HL-60 (cell line): ENCODE measurements at regions not wholly inside any gene's neighbourhood (a gene's known extent, or its start where the extent isn't known, plus 50 kb on each side); places are given as distances from the start of the nearest gene placed in this dataset.

Experiments used
- DNase-seq, 2 experiments: peaks; one replicate each; pipeline ENCODE4 v3.0.0-alpha.2; 2010 to 2020; ENCODE audit warnings: low read depth in 1 of 2, low spot score in 1 of 2
- H3K27ac ChIP-seq: fragments of 250-450 bp; sonication (Bioruptor Pico); replicated peaks from 2 replicates; pipeline ENCODE4 v1.5.1; 2020; ENCODE audit warnings: mild to moderate bottlenecking, moderate library complexity
- H3K27me3 ChIP-seq: fragments of 250-450 bp; sonication (Bioruptor Pico); 2 replicates; pipeline ENCODE4 v1.5.1; 2021; ENCODE audit warnings: mild to moderate bottlenecking, moderate library complexity; ENCODE audit not compliant: insufficient read depth, poor library complexity, severe bottlenecking
- H3K4me3 ChIP-seq: replicated peaks from 2 replicates; pipeline ENCODE4 v1.5.1; 2011; ENCODE audit warnings: mild to moderate bottlenecking, control low read depth, low read length; ENCODE audit not compliant: insufficient read depth
- GABPA ChIP-seq: IDR thresholded peaks from 2 replicates; pipeline ENCODE4 v1.6.1; 2012; ENCODE audit warnings: low read depth
- POLR2AphosphoS5 ChIP-seq: IDR thresholded peaks from 2 replicates; pipeline ENCODE4 v1.6.1; 2012; ENCODE audit warnings: low read depth
- SPI1 ChIP-seq: IDR thresholded peaks from 2 replicates; pipeline ENCODE4 v1.6.1; 2012; ENCODE audit warnings: low read depth, mild to moderate bottlenecking, borderline replicate concordance
- TF ChIP-seq, protein P1 (sequence below): IDR thresholded peaks from one replicate; pipeline ENCODE4 v1.5.1; 2011; ENCODE audit warnings: low read length, control low read depth, inconsistent platforms; ENCODE audit not compliant: insufficient read depth
- TF ChIP-seq, protein P2 (sequence below): IDR thresholded peaks from 2 replicates; pipeline ENCODE4 v1.6.1; 2012; ENCODE audit warnings: low read depth; ENCODE audit not compliant: insufficient replicate concordance

DNA sequence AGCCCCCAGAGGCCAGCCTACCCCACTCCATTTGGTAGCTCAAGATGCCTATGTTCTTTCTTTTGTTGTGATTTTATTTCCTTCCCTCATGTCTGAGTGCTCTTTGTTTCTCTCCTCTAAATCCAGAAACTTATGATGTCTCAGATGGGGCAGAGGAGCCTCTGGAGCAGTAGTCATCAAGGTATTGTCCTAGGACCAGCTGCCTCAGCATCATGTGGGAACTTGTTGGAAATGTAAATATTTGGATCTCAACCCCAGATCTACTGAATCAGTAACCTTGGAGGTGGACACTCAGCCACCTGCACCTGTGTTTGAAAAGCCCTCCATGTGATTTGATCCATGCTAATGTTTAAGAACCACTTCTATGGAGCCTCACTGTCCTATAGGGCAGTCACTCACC is 593.1 kb upstream of the PLXNA2 start:
- Histone ChIP-seq H3K27me3 (no peaks in the 10 kb centered on the region), H3K4me3 (no peak overlapping the region), H3K27ac (no peak overlapping the region)
- TF ChIP-seq POLR2AphosphoS5 (no peak), GABPA (no peak), SPI1 (no peak)
- TF ChIP-seq, protein P1, sequence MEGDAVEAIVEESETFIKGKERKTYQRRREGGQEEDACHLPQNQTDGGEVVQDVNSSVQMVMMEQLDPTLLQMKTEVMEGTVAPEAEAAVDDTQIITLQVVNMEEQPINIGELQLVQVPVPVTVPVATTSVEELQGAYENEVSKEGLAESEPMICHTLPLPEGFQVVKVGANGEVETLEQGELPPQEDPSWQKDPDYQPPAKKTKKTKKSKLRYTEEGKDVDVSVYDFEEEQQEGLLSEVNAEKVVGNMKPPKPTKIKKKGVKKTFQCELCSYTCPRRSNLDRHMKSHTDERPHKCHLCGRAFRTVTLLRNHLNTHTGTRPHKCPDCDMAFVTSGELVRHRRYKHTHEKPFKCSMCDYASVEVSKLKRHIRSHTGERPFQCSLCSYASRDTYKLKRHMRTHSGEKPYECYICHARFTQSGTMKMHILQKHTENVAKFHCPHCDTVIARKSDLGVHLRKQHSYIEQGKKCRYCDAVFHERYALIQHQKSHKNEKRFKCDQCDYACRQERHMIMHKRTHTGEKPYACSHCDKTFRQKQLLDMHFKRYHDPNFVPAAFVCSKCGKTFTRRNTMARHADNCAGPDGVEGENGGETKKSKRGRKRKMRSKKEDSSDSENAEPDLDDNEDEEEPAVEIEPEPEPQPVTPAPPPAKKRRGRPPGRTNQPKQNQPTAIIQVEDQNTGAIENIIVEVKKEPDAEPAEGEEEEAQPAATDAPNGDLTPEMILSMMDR: no peak
- TF ChIP-seq, protein P2, sequence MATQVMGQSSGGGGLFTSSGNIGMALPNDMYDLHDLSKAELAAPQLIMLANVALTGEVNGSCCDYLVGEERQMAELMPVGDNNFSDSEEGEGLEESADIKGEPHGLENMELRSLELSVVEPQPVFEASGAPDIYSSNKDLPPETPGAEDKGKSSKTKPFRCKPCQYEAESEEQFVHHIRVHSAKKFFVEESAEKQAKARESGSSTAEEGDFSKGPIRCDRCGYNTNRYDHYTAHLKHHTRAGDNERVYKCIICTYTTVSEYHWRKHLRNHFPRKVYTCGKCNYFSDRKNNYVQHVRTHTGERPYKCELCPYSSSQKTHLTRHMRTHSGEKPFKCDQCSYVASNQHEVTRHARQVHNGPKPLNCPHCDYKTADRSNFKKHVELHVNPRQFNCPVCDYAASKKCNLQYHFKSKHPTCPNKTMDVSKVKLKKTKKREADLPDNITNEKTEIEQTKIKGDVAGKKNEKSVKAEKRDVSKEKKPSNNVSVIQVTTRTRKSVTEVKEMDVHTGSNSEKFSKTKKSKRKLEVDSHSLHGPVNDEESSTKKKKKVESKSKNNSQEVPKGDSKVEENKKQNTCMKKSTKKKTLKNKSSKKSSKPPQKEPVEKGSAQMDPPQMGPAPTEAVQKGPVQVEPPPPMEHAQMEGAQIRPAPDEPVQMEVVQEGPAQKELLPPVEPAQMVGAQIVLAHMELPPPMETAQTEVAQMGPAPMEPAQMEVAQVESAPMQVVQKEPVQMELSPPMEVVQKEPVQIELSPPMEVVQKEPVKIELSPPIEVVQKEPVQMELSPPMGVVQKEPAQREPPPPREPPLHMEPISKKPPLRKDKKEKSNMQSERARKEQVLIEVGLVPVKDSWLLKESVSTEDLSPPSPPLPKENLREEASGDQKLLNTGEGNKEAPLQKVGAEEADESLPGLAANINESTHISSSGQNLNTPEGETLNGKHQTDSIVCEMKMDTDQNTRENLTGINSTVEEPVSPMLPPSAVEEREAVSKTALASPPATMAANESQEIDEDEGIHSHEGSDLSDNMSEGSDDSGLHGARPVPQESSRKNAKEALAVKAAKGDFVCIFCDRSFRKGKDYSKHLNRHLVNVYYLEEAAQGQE: no peak
- no peak for DNase-seq

DNA sequence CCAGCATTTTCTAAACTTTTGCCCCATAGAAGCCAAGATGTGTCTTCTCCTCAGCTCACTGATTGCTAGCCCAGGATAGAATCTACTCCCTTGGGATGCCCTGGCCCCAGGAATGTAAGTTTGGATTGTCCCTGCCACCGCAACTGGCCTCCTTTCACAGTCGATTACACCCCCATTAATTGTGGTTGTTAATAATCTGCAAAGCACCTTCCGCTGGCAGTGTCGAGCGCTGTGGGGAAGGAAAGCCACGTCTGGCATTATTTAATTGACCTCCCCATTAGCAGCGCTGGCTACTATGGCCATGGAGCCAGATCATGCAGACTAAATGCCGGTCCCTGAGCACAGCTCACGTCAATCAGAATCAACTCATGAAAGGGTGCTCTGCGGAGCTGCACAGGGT is 597.3 kb upstream of the PLXNA2 start:
- TF ChIP-seq, protein P2: no peak
- no peak for TF ChIP-seq POLR2AphosphoS5
- TF ChIP-seq SPI1: no peak
- no peak for TF ChIP-seq GABPA
- TF ChIP-seq, protein P1: no peak
- no peak for DNase-seq
- Histone ChIP-seq H3K27ac (no peak overlapping the region), H3K27me3 (no peaks in the 10 kb centered on the region), H3K4me3 (no peak overlapping the region)

DNA sequence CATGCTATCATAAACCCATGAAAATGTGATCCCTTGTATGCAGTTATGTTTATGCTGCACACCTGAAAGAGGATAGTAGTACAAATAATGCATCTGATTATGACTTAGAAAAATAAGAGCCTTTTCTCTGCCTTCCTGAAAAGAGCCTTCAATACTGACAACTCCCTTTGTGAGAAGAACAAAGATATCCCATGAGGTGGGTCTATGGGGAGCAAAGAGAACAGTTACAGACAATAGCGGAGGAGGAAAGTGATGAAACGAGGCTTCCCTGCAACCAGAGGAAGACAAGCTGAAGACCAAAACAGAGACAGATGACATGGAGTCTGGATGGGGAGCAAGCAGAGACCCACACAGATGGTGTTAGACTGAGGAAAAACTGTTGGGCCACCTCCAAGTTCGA is 598.3 kb upstream of the PLXNA2 start:
- no peak for DNase-seq
- H3K27me3 ChIP-seq: no peaks in the 10 kb centered on the region
- TF ChIP-seq, protein P1: no peak
- TF ChIP-seq SPI1 (no peak), GABPA (no peak), POLR2AphosphoS5 (no peak)
- TF ChIP-seq, protein P2: no peak
- no peak overlapping the region for H3K27ac ChIP-seq
- no peak overlapping the region for H3K4me3 ChIP-seq
